ENCODE measurements at regions not wholly inside any gene's neighbourhood (a gene's known extent, or its start where the extent isn't known, plus 50 kb on each side); places are given as distances from the start of the nearest gene placed in this dataset.
"Not testable (repeated sequence)": the region's sequence is repeated elsewhere in the genome, so short reads cannot be mapped to it uniquely, and the experiment has no call there.

DNA sequence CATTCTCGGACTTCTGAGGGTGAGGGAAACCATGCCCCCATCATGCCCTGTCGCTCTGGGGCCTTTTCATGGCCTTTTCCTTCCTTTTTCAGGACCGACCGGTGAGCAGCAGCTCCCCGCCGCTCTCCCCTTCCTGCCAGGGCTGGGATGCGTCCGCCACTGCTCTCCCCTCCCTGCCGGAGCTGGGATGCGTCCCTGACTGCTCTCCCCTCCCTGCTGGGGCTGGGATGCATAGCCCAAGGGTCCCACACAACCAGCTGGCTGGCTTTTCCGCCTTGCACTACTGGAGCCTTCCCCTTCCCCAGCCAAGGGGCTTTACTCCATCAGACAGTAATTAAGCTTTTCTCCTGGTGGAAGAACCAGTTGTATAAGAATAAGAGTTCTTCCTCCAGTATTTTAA lies 129.7 kb upstream of the COBL start:
- TF ChIP-seq, protein P1, sequence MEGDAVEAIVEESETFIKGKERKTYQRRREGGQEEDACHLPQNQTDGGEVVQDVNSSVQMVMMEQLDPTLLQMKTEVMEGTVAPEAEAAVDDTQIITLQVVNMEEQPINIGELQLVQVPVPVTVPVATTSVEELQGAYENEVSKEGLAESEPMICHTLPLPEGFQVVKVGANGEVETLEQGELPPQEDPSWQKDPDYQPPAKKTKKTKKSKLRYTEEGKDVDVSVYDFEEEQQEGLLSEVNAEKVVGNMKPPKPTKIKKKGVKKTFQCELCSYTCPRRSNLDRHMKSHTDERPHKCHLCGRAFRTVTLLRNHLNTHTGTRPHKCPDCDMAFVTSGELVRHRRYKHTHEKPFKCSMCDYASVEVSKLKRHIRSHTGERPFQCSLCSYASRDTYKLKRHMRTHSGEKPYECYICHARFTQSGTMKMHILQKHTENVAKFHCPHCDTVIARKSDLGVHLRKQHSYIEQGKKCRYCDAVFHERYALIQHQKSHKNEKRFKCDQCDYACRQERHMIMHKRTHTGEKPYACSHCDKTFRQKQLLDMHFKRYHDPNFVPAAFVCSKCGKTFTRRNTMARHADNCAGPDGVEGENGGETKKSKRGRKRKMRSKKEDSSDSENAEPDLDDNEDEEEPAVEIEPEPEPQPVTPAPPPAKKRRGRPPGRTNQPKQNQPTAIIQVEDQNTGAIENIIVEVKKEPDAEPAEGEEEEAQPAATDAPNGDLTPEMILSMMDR (IDR thresholded peaks at IDR 0.05) = no peak
- no peaks in the 10 kb centered on the region for H3K27me3 Mint-ChIP-seq
- CTCF ChIA-PET = no interaction called here
- H3K4me1 Mint-ChIP-seq = no peaks in the 10 kb centered on the region
- H3K4me3 Mint-ChIP-seq = no peak overlapping the region
- H3K36me3 Mint-ChIP-seq (ENCODE audit: low read depth) = no peaks in the 10 kb centered on the region
- intact Hi-C loops (cut with micrococcal nuclease) = no loop called here
- ATAC-seq (ENCODE audit: low read depth) (no peak), DNase-seq (no peak)
- POLR2A ChIA-PET = no interaction called here
- H3K27ac Mint-ChIP-seq = no peak overlapping the region
- H3K9me3 Mint-ChIP-seq = peaks cover 8% of the 10 kb centered on the region

DNA sequence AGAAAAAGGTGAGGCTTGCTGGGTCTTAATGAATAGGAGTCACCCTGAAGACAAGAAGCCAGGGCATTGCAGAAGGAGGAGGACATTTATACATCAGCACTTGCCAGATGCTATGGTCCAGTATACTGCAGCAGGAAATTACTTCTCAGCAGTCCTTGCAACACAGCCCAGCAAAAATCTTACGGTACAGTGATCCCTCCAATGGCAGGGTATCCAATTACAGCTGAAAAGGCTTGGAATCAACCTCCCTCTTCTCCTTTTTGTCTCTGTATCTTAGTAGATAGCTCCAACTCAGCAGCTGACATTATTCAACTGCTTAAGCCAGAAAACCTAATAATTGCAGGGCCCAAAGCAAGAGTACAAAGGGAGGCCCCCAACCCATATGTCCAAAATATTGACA lies 128.3 kb upstream of the COBL start:
- TF ChIP-seq, protein P1 (IDR thresholded peaks at IDR 0.05) = no peak
- no peak overlapping the region for H3K27ac Mint-ChIP-seq
- ATAC-seq (ENCODE audit: low read depth) (no peak), DNase-seq (no peak)
- H3K4me3 Mint-ChIP-seq = no peak overlapping the region
- ChIA-PET CTCF (no interaction called here), POLR2A (no interaction called here)
- H3K27me3 Mint-ChIP-seq = no peaks in the 10 kb centered on the region
- intact Hi-C loops (cut with micrococcal nuclease) = no loop called here
- no peaks in the 10 kb centered on the region for H3K4me1 Mint-ChIP-seq
- H3K9me3 Mint-ChIP-seq = peaks cover 8% of the 10 kb centered on the region
- no peaks in the 10 kb centered on the region for H3K36me3 Mint-ChIP-seq (ENCODE audit: low read depth)

DNA sequence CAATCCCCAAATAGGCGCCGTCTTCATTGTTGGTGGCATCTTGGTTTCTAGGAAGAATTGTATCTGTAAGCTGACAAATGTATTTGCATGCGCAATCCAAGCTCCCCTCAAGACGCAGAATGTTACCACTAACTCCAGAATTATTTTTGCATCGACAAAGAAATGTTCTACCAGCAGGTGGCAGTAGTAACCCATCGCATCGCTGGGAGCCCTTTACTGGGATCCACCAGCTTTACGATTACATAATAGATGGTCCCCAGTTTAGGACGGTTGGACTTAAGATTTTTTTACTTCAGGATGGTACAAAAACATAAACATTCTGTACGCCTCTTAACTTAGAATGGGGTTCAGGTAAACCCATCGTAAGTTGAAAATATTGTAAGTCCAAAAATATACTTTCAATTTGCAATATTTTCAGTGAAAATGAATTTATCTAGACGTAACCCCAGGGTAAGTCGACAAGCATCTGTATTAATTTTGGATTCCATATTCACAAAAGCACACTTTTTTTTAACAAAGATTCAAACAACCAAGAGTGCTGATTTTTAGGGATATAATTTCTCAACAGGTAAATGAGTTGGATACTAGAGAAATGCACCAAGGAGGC lies 114.0 kb upstream of the COBL start:
- H3K27ac Mint-ChIP-seq = no peak overlapping the region
- no peaks in the 10 kb centered on the region for H3K27me3 Mint-ChIP-seq
- ATAC-seq (ENCODE audit: low read depth) (no peak), DNase-seq (no peak)
- H3K36me3 Mint-ChIP-seq (ENCODE audit: low read depth) = no peaks in the 10 kb centered on the region
- ChIA-PET POLR2A (no interaction called here), CTCF (no interaction called here)
- no peaks in the 10 kb centered on the region for H3K4me1 Mint-ChIP-seq
- H3K9me3 Mint-ChIP-seq = no peaks in the 10 kb centered on the region
- H3K4me3 Mint-ChIP-seq = no peak overlapping the region
- TF ChIP-seq, protein P1 (IDR thresholded peaks at IDR 0.05) = no peak
- intact Hi-C loops (cut with micrococcal nuclease) = no loop called here

DNA sequence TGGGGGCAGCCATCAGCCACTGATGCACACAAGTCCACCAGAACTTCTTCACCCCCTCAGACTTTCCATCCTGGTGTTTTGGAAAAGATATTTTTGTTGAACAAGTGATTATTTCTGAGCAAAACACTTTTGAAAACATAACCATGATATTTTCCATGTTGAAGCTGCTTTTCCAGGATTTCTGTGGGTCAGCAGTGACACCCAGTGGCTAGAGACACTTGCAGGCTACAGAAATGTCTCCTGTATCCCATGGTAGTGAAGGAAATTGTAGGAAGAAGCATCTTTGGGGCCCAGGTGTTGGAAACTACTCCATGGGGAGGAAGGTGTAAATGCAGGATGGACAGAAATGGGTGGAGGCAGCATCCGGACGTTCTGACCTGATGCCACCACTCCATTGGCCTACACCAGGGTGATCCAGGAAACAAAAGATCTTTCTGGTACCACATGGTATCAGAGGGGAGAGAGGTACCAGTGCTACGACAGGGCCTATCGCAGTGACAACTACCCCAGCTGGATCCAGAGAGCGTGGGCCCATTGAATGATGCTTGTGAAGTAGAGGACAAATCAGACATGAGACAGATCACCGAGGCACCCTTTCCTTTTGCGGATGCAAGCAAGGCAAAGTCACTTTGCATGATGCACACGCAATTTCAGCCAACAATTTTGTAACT lies 111.7 kb upstream of the COBL start:
- intact Hi-C loops (cut with micrococcal nuclease) = no loop called here
- ChIA-PET POLR2A (no interaction called here), CTCF (interaction anchor here (0.7 to 1.2 kb wide), 3 partner anchors 7 to 266 kb away, joined by 3 to 4 read pairs (median 3); no protein-coding TSS in a partner anchor)
- no peak for DNase-seq
- H3K4me1 Mint-ChIP-seq = no peaks in the 10 kb centered on the region
- no peak overlapping the region for H3K4me3 Mint-ChIP-seq
- H3K36me3 Mint-ChIP-seq (ENCODE audit: low read depth) = no peaks in the 10 kb centered on the region
- TF ChIP-seq, protein P1 (IDR thresholded peaks at IDR 0.05) = no peak
- H3K9me3 Mint-ChIP-seq = no peaks in the 10 kb centered on the region
- no peaks in the 10 kb centered on the region for H3K27me3 Mint-ChIP-seq
- no peak overlapping the region for H3K27ac Mint-ChIP-seq
- ATAC-seq (ENCODE audit: low read depth) = no peak

DNA sequence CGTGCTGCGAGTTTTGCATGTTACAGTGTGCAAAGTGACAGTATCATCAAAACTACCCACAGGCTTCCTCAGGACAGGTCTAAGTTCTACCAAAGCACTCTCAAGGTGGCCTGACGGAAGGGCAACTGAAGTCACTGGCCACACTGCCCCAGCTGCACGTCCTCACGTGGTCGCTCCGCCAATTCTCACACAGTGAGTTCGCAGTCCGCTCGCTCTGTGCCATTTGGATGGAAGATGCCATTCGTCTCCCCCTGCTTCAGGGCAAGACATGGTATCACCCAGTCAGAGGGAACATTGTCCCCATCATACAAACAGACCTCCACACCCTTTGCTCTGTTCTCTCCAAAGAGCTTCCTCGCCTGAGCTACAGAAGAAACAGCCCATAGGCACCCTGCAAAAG lies 109.6 kb upstream of the COBL start:
- ChIA-PET CTCF (no interaction called here), POLR2A (no interaction called here)
- Mint-ChIP-seq H3K4me3 (no peak overlapping the region), H3K9me3 (no peaks in the 10 kb centered on the region), H3K4me1 (no peaks in the 10 kb centered on the region), H3K27ac (no peak overlapping the region), H3K36me3 (ENCODE audit: low read depth) (no peaks in the 10 kb centered on the region), H3K27me3 (no peaks in the 10 kb centered on the region)
- intact Hi-C loops (cut with micrococcal nuclease) = no loop called here
- TF ChIP-seq, protein P1 (IDR thresholded peaks at IDR 0.05) = no peak
- DNase-seq (no peak), ATAC-seq (ENCODE audit: low read depth) (no peak)

DNA sequence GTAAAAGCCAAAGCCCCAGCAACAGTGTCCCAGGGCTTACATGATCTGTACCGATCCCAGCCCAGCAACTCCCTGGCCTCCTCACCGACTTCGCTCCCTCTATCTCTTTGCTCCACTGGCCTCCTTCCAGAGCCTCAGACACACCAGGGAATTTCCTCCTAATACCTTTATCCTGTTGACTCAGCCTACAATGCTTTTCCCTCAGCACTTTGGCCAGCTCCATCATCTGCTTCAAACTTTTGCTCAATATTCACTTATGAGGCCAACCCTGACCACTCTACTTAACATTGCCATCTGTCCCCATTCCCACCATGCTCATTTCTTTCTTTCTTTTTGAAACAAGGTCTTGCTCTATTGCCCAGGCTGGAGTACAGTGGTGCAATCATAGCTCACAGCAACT lies 93.3 kb upstream of the COBL start:
- intact Hi-C loops (cut with micrococcal nuclease); H3K4me1 Mint-ChIP-seq; POLR2A ChIA-PET; CTCF ChIA-PET; H3K9me3 Mint-ChIP-seq; ATAC-seq (ENCODE audit: low read depth); H3K27ac Mint-ChIP-seq; DNase-seq; H3K36me3 Mint-ChIP-seq (ENCODE audit: low read depth); H3K4me3 Mint-ChIP-seq; H3K27me3 Mint-ChIP-seq: not testable (repeated sequence)

DNA sequence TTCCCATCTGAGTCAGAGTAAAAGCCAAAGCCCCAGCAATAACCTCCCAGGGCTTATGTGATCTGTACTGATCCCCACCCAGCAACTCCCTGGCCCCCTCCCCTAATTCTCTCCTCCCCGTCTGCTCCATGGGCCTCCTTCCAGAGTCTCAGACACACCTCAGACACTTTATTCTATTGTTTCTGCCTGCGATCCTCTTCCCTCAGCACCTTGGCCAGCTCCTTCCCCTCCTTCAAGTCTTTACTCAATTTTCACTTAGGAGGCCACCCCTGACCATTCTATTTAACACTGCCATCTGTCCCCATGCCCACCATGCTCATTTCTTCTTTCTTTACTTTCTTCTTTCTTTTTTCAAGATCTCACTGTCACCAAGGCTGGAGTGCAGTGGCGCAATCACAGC lies 81.0 kb upstream of the COBL start:
- H3K4me3 Mint-ChIP-seq; POLR2A ChIA-PET; H3K9me3 Mint-ChIP-seq; intact Hi-C loops (cut with micrococcal nuclease); H3K36me3 Mint-ChIP-seq (ENCODE audit: low read depth); H3K27ac Mint-ChIP-seq; CTCF ChIA-PET; H3K27me3 Mint-ChIP-seq; DNase-seq; H3K4me1 Mint-ChIP-seq; ATAC-seq (ENCODE audit: low read depth): not testable (repeated sequence)

DNA sequence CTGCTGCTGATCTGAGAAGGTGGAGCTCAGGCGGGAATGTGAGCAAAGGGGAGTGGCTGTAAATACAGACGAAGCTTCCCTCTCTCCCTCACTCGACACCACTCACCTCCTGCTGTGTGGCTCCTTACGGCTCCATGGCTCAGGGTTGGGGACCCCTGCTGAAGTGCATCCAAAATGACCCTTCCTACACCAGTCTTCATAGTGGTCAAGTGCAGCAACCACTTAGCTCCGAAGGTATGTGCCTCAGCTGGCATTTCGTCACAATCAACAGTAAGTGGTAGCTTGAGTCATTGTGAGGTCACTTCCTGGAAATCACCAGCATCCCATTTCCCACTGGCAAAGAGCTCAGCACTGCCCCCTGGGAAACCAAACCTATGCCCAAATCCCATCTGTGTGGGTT lies 76.4 kb upstream of the COBL start:
- H3K36me3 Mint-ChIP-seq (ENCODE audit: low read depth); H3K4me1 Mint-ChIP-seq; H3K27me3 Mint-ChIP-seq; CTCF ChIA-PET; H3K4me3 Mint-ChIP-seq; ATAC-seq (ENCODE audit: low read depth); POLR2A ChIA-PET; H3K9me3 Mint-ChIP-seq; H3K27ac Mint-ChIP-seq; DNase-seq; intact Hi-C loops (cut with micrococcal nuclease): not testable (repeated sequence)

Data from activated B cell treated with CpG ODN at 0.5 μM for 24 hours (primary cell).